HG02870 (cell line): ENCODE measurements at regions not wholly inside any gene's neighbourhood (a gene's known extent, or its start where the extent isn't known, plus 50 kb on each side); places are given as distances from the start of the nearest gene placed in this dataset.

Experiments
- ATAC-seq: cut with Tn5 transposase; IDR thresholded peaks from one replicate; pipeline ENCODE4 v1.9.1; 2021; ENCODE audit warnings: mild to moderate bottlenecking, moderate library complexity; ENCODE audit not compliant: unreplicated experiment

DNA sequence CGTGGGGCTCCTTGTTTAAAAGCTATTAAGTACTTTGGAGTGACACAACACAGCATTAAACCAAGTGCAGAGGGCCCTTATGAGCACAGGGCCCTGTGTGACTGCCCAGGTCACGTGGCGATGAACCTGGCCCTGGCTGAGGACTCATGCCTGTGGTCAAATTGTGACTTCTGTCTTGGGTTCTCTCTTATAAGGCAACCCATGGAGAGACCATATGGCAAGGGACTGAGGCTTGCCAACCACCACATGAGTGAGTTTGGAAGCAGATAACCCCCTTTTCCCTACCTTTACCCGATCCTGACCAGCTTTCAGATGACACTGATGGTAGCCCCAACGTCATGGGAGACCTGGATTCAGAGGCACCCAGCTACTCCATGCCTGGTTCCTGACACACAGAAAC lies 140.5 kb downstream of the ZBTB18 start:
- ATAC-seq = no peak

- ATAC-seq = no peak
Measured at GRCh38 chr1:244192325-244192724, 141.2 kb downstream of the ZBTB18 start.

DNA sequence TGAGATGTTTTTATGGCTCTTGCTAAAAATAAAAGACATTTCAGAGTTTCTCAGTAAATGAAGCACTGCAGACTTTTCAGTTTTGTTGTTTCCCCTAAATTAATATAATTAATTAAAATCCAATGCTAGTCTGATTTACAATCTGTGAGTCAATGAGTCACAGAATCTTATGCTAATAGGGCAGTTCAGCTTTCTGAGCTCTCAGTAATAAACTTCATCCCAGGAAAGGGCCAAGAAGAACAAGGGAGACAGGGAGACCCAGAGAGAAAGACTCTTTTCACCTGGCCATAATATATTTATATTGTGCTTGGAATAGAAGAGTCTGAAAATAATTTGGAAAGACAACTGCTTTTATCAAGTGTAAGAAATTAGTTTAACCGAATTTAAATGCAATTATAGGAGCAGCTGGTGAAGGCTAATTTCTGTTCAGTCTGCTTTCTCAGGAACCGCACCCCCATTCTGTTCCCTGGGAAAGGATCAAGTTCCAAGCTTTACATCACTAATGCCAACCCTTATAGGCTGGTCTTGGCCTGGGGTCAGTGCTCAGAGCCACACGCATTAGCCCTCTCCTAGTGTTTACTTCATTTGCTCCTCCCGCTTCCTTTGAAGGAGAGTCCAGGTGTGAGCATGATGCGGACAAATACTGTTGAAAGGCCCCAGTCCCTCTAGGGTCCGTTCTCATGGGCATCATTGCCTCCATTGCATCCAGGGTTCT lies 145.6 kb downstream of the ZBTB18 start:
- ATAC-seq = no peak

DNA sequence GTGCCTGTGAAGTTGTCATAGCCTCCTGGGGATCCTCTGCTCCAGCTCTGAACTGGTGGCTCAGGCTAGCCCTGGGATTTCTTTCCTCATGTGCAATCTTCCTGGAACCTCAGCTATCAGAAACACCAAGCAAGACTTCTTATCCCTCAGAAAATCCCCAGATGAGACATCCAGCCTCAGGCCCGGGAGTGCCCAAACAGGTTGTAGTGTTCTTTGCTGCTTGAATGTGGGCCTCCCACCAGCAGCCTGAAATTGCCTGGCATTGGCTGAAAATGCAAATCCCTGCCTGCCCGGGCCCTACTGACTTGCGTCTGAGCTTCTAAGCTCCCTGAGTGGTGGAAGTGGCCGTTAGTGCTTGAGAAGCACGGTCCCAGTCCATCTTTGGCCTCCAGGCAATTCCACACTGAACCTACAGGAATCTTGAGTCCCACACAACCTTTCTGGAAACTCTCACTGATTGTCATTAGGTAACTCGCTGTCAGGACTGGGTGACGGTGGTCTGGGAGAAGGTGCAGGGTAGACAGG lies 146.8 kb downstream of the ZBTB18 start:
- ATAC-seq = no peak

DNA sequence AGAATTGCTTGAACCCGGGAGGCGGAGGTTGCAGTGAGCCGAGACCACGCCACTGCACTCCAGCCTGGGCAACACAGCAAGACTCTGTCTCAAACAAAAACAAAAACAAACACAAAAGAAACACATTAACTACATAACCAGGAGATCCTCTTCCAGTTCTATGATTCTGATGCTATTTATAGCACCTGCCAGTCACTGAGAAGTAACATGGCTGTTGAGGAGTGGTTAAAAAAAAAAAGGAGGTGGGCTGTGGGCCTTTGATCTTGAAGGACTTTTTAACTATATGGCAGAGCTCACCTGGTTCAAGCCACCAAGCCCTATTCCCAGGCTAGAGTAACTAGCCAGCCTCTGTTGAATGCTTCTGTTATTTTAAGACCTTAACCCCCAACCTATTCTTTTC lies 148.8 kb downstream of the ZBTB18 start:
- no peak for ATAC-seq

DNA sequence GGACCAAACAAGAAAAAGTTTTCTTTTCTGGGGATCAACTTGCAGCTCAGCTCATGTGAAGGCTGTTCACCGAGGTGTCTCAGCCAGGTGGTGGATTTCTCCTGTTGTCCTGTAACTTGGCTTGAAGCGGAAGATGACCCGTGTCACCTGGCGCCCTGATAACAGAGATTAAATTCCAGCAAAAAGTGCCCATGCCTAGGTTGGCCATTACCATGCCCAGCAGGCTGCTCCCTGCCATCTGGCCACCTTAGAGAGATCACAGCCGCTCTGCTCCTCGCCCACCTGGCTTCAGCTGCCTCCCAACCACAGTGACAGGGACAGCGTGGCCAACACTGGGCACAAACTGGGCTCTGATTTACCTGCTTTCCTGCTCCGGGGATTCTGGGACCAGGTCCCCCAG lies 149.5 kb downstream of the ZBTB18 start:
- ATAC-seq = no peak

GRCh38 chr1:244201750-244202149 lies 150.7 kb downstream of the ZBTB18 start:
- ATAC-seq = no peak

GRCh38 chr1:244204004-244204403 lies 152.9 kb downstream of the ZBTB18 start:
- no peak for ATAC-seq

- no peak for ATAC-seq
Measured at GRCh38 chr1:244205171-244205570, 154.1 kb downstream of the ZBTB18 start.

GRCh38 chr1:244205906-244206305 lies 154.8 kb downstream of the ZBTB18 start:
- ATAC-seq = no peak

- no peak for ATAC-seq
Measured at GRCh38 chr1:244207042-244207934, 156.2 kb downstream of the ZBTB18 start.

- ATAC-seq = no peak
Measured at GRCh38 chr1:244207935-244208244, 156.8 kb downstream of the ZBTB18 start.

GRCh38 chr1:244209955-244210354 lies 158.9 kb downstream of the ZBTB18 start:
- ATAC-seq = no peak

GRCh38 chr1:244210884-244211558 lies 159.9 kb downstream of the ZBTB18 start:
- ATAC-seq = no peak

DNA sequence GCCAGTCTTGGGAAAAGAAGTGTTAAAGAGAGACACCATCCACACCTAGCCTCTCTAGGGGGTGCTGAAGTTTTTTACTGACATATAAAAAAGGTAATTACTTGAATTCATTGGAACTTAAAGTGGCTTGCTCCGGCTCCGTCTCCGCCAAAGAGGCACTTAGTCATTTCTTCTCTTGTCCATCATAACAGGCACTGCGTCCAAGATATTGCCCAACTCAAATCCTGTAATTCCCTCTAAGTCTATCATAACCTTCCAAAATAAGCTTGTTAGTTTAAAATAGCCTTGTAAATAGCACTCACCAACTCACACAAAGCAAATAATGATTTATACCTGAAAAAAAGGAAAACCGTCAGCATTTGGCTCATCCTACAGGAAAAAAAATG lies 160.5 kb downstream of the ZBTB18 start:
- ATAC-seq = no peak

DNA sequence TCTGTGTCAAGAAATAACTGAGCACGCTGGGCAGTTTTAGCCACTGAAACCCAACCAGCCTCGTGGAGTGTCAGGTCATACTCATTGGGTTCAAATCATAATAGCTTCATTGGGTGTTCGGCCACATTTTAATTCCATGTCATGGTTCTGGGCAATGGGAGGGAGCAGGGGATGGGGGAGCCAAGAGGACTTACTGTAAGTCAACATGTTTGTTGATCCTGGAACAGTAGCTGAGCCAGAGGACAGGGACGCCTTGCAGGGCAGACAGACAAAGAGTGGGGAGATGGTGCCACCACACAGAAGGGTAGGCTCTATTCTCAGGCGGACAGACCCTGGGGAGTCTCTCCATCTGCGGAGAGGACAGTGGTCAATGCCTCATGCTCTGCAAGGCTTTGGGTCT lies 161.1 kb downstream of the ZBTB18 start:
- no peak for ATAC-seq

DNA sequence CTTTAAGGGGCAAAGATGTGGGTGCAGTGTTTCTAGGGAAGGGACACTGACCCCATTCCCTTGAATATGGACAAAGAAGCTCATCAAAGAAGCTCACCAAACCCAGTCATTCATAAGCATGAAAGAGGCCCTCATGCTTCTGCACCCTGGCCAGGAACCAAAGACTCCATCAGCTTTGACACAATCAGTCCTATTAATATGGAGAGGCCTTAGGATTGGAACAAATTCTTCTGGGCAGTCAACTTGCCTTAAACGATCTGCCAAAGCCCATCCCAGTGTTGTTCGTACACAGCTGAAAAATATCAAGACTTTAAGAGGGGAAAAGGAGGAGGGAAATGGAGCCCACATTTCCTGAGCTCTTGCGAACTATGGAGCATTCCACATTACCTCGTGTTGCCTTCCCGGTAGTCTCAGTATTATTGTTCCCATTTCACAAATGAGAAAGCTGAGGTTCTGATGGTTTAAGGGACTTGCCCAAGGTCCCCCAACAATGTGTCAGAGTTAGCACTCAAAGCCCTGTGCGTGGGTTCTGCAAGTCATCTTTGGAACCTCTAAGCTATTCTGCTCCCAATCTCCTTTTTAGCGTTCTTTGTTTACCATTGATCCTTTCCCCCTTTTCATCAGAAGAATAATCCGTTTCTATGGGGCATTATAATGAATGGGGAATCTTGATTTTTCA lies 161.9 kb downstream of the ZBTB18 start:
- ATAC-seq = no peak

GRCh38 chr1:244214009-244214967 lies 163.2 kb downstream of the ZBTB18 start:
- no peak for ATAC-seq

DNA sequence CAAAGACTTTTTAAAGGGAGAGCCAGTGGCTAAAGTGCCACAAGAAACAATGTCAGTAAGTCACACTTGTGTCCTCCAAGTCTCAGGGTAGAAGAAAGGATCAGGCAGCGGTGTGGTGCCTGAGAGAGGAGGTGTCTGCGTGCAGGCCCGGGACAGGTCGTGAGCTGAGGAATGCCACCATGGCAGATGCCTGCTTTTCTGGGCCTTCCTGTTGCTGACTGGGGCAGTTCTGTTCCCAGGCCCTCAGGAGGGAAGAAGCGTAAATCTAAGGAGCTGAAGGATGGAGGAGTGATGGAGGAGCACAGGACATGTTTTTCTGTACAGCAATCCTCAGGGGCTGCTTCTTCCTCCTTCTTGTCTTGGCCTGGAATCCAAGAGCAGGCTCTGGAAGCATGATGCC lies 165.8 kb downstream of the ZBTB18 start:
- no peak for ATAC-seq

GRCh38 chr1:244217711-244218110 lies 166.6 kb downstream of the ZBTB18 start:
- no peak for ATAC-seq
